Mammary epithelial cell (primary cell): ENCODE measurements at regions not wholly inside any gene's neighbourhood (a gene's known extent, or its start where the extent isn't known, plus 50 kb on each side); places are given as distances from the start of the nearest gene placed in this dataset.

Experiments
- EZH2 ChIP-seq: IDR thresholded peaks from 2 replicates; pipeline ENCODE4 v1.6.1; 2012; ENCODE audit warnings: low read length, inconsistent platforms, borderline replicate concordance
- TF ChIP-seq, protein P1 (sequence below), 2 donors: IDR thresholded peaks in 1 of 2; conservative IDR thresholded peaks in 1 of 2; 2 replicates each; pipeline ENCODE4 v1.5.1; 2011 to 2012; ENCODE audit warnings: inconsistent platforms in 2 of 2, low read length in 2 of 2, mild to moderate bottlenecking in 2 of 2, control low read depth in 1 of 2, low read depth in 1 of 2; ENCODE audit not compliant: insufficient read depth in 1 of 2; ENCODE audit errors: extremely low read depth in 1 of 2

DNA sequence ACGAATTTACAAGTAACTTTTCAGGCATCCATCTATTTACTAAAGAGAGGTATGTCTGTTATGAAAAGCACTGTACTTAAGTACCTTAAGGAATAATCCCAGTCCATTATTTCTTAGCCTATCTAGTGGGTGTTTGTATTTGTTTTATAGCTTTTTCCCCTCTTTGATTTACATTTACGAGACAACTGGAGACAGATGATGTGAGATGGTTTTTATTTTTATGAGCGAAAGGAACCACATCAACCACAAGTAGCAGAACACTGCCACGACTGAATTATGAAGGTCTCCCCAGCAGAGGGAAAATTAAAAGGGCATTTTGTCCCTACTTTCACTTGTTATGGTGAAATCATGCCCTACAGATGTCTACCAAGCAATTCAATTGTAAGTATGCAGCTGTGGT is 357.8 kb downstream of the NFIB start:
- TF ChIP-seq, protein P1, sequence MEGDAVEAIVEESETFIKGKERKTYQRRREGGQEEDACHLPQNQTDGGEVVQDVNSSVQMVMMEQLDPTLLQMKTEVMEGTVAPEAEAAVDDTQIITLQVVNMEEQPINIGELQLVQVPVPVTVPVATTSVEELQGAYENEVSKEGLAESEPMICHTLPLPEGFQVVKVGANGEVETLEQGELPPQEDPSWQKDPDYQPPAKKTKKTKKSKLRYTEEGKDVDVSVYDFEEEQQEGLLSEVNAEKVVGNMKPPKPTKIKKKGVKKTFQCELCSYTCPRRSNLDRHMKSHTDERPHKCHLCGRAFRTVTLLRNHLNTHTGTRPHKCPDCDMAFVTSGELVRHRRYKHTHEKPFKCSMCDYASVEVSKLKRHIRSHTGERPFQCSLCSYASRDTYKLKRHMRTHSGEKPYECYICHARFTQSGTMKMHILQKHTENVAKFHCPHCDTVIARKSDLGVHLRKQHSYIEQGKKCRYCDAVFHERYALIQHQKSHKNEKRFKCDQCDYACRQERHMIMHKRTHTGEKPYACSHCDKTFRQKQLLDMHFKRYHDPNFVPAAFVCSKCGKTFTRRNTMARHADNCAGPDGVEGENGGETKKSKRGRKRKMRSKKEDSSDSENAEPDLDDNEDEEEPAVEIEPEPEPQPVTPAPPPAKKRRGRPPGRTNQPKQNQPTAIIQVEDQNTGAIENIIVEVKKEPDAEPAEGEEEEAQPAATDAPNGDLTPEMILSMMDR (conservative IDR thresholded peaks at IDR 0.05 in 1 of 2, IDR thresholded peaks at IDR 0.05 in 1 of 2; ENCODE audit: extremely low read depth in 1 of 2, insufficient read depth in 1 of 2, low read depth in 1 of 2, low read length in 2 of 2): no peak
- no peak for TF ChIP-seq EZH2
